ENCODE measurements at regions not wholly inside any gene's neighbourhood (a gene's known extent, or its start where the extent isn't known, plus 50 kb on each side); places are given as distances from the start of the nearest gene placed in this dataset.

- no peak for TF ChIP-seq POU2F2 (IDR thresholded peaks at IDR 0.05; ENCODE audit: borderline replicate concordance, low read depth, low read length)
Measured at GRCh38 chr16:56068314-56068713, 123.0 kb upstream of the GNAO1 start (continued).

- H3K9ac ChIP-seq (ENCODE audit: control insufficient read depth, insufficient read depth, low read length) = no peak overlapping the region
- H3K4me2 ChIP-seq (ENCODE audit: control insufficient read depth, insufficient read depth) = no peak overlapping the region
- H3K27me3 ChIP-seq (replicated peaks in 1 of 2; ENCODE audit: control insufficient read depth in 2 of 2, insufficient read depth in 2 of 2, low read length in 1 of 2) = no peaks in the 10 kb centered on the region; a peak in 1 of 4 replicates
- no peak overlapping the region for H3K4me3 ChIP-seq
- H2AFZ ChIP-seq (ENCODE audit: control insufficient read depth, low read depth, low read length) = no peak overlapping the region
- H3K79me2 ChIP-seq (ENCODE audit: control insufficient read depth, insufficient read depth, low read length) = no peaks in the 10 kb centered on the region
- no peaks in the 10 kb centered on the region for H3K4me1 ChIP-seq (ENCODE audit: control insufficient read depth, insufficient read depth, low read length)
- BruUV-seq (replicated peaks) = no TSS peak
- POLR2A ChIA-PET = no interaction called here
- TF ChIP-seq KAT2A (conservative IDR thresholded peaks at IDR 0.05; ENCODE audit: control insufficient read depth, low read depth, low read length) (no peak), SMAD5 (IDR thresholded peaks at IDR 0.05; ENCODE audit: low read depth) (no peak), ZBED1 (IDR thresholded peaks at IDR 0.05; ENCODE audit: borderline replicate concordance) (no peak)
- in situ Hi-C loops (cut with MboI) = no loop called here
- no peaks in the 10 kb centered on the region for H3K36me3 ChIP-seq (ENCODE audit: control insufficient read depth in 2 of 2, insufficient read depth in 2 of 2, low read length in 1 of 2)
- H3K9me3 ChIP-seq (replicated peaks; ENCODE audit: control insufficient read depth, insufficient read depth, low read length) = no peaks in the 10 kb centered on the region
- no peaks in the 10 kb centered on the region for H4K20me1 ChIP-seq (ENCODE audit: control insufficient read depth, insufficient read depth)
- SMC1A ChIA-PET (ENCODE audit: uncharacterized antibody, unreplicated experiment) = no interaction called here
- CTCF ChIA-PET = interaction anchor here (1.0 kb wide), 1 partner anchor 214 kb away, joined by 3 read pairs; no protein-coding TSS in a partner anchor
- ATAC-seq (no peak), DNase-seq (ENCODE audit: low read depth, low spot score) (no peak), FAIRE-seq (no peak)
- intact Hi-C loops (cut with micrococcal nuclease; ENCODE audit: unreplicated experiment) = no loop called here
- no peak overlapping the region for H3K27ac ChIP-seq (ENCODE audit: control insufficient read depth, insufficient read depth)
- RAD21 ChIA-PET (ENCODE audit: unreplicated experiment) = no interaction called here
Measured at GRCh38 chr16:56067406-56067805, 123.9 kb upstream of the GNAO1 start.

- H2AFZ ChIP-seq (ENCODE audit: control insufficient read depth, low read depth, low read length) = no peak overlapping the region
- ChIA-PET POLR2A (no interaction called here), CTCF (no interaction called here), RAD21 (ENCODE audit: unreplicated experiment) (no interaction called here), SMC1A (ENCODE audit: uncharacterized antibody, unreplicated experiment) (no interaction called here)
- in situ Hi-C loops (cut with MboI) = no loop called here
- no peaks in the 10 kb centered on the region for H3K9me3 ChIP-seq (replicated peaks; ENCODE audit: control insufficient read depth, insufficient read depth, low read length)
- no peaks in the 10 kb centered on the region for H3K27me3 ChIP-seq (replicated peaks in 1 of 2; ENCODE audit: control insufficient read depth in 2 of 2, insufficient read depth in 2 of 2, low read length in 1 of 2)
- ATAC-seq = no peak
- H3K9ac ChIP-seq (ENCODE audit: control insufficient read depth, insufficient read depth, low read length) = no peak overlapping the region
- no peaks in the 10 kb centered on the region for H3K79me2 ChIP-seq (ENCODE audit: control insufficient read depth, insufficient read depth, low read length)
- no peaks in the 10 kb centered on the region for H3K4me1 ChIP-seq (ENCODE audit: control insufficient read depth, insufficient read depth, low read length)
- intact Hi-C loops (cut with micrococcal nuclease; ENCODE audit: unreplicated experiment) = no loop called here
- FAIRE-seq = no peak
- no peaks in the 10 kb centered on the region for H4K20me1 ChIP-seq (ENCODE audit: control insufficient read depth, insufficient read depth)
- BruUV-seq (replicated peaks) = no TSS peak
- H3K4me3 ChIP-seq = no peak overlapping the region
- no peaks in the 10 kb centered on the region for H3K36me3 ChIP-seq (ENCODE audit: control insufficient read depth in 2 of 2, insufficient read depth in 2 of 2, low read length in 1 of 2)
- H3K27ac ChIP-seq (ENCODE audit: control insufficient read depth, insufficient read depth) = no peak overlapping the region
- no peak for DNase-seq (ENCODE audit: low read depth, low spot score)
- no peak overlapping the region for H3K4me2 ChIP-seq (ENCODE audit: control insufficient read depth, insufficient read depth)
- TF ChIP-seq MYC (IDR thresholded peaks at IDR 0.05; ENCODE audit: insufficient read depth, insufficient read length, insufficient replicate concordance, low read length, severe bottlenecking) = no peak
- no peak for TF ChIP-seq ESRRA (IDR thresholded peaks at IDR 0.05; ENCODE audit: low read length)
- TF ChIP-seq TCF3 (IDR thresholded peaks at IDR 0.05; ENCODE audit: borderline replicate concordance, insufficient read depth, low read depth, low read length) = no peak
- no peak for TF ChIP-seq STAT1 (conservative IDR thresholded peaks at IDR 0.05)
- TF ChIP-seq HDAC6 (IDR thresholded peaks at IDR 0.05; ENCODE audit: unreplicated experiment) = no peak
- no peak for TF ChIP-seq ZSCAN29 (IDR thresholded peaks at IDR 0.05)
- no peak for TF ChIP-seq CBX5 (IDR thresholded peaks at IDR 0.05; ENCODE audit: low read depth)
- TF ChIP-seq RBBP5 (conservative IDR thresholded peaks at IDR 0.05) = no peak
- TF ChIP-seq RELB (IDR thresholded peaks at IDR 0.05; ENCODE audit: low read depth) = no peak
- no peak for TF ChIP-seq NBN (IDR thresholded peaks at IDR 0.05)
- TF ChIP-seq NFIC (IDR thresholded peaks at IDR 0.05; ENCODE audit: low read depth, low read length) = no peak
- TF ChIP-seq BCL11A (IDR thresholded peaks at IDR 0.05; ENCODE audit: low read depth, low read length) = no peak
- no peak for TF ChIP-seq MYB (IDR thresholded peaks at IDR 0.05; ENCODE audit: borderline replicate concordance, low read depth, low read length)
- TF ChIP-seq CBFB (IDR thresholded peaks at IDR 0.05; ENCODE audit: low read depth) = no peak
Measured at GRCh38 chr16:56066617-56067016, 124.7 kb upstream of the GNAO1 start.

Data from GM12878 (cell line).